ENCODE measurements at regions not wholly inside any gene's neighbourhood (a gene's known extent, or its start where the extent isn't known, plus 50 kb on each side); places are given as distances from the start of the nearest gene placed in this dataset.
"Not testable (repeated sequence)": the region's sequence is repeated elsewhere in the genome, so short reads cannot be mapped to it uniquely, and the experiment has no call there.

- no peak for DNase-seq
Measured at GRCh38 chr14:82635915-82636314, 1102.3 kb upstream of the SEL1L start.

GRCh38 chr14:82636426-82636825, 1102.8 kb upstream of the SEL1L start:
- DNase-seq = no peak

GRCh38 chr14:82641050-82641540, 1107.4 kb upstream of the SEL1L start:
- DNase-seq = no peak

- no peak for DNase-seq
Measured at GRCh38 chr14:82642425-82642824, 1108.8 kb upstream of the SEL1L start.

GRCh38 chr14:82647088-82647810, 1113.6 kb upstream of the SEL1L start:
- no peak for DNase-seq

GRCh38 chr14:82655770-82656169, 1122.1 kb upstream of the SEL1L start:
- DNase-seq = no peak

GRCh38 chr14:82657186-82657675, 1123.6 kb upstream of the SEL1L start:
- no peak for DNase-seq

- DNase-seq = no peak
Measured at GRCh38 chr14:82661258-82661657, 1127.6 kb upstream of the SEL1L start.

- no peak for DNase-seq
Measured at GRCh38 chr14:82667006-82667405, 1133.4 kb upstream of the SEL1L start.

- DNase-seq = no peak
Measured at GRCh38 chr14:82667501-82667900, 1133.8 kb upstream of the SEL1L start.

GRCh38 chr14:82676403-82676802, 1142.8 kb upstream of the SEL1L start:
- DNase-seq = no peak

GRCh38 chr14:82689948-82690347, 1156.3 kb upstream of the SEL1L start:
- DNase-seq = no peak

- not testable (repeated sequence) for DNase-seq
Measured at GRCh38 chr14:82691191-82691590, 1157.5 kb upstream of the SEL1L start.

- no peak for DNase-seq
Measured at GRCh38 chr14:82694820-82695219, 1161.2 kb upstream of the SEL1L start.

- no peak for DNase-seq
Measured at GRCh38 chr14:82704218-82704617, 1170.6 kb upstream of the SEL1L start.

- DNase-seq = no peak
Measured at GRCh38 chr14:82710267-82710841, 1176.7 kb upstream of the SEL1L start.

GRCh38 chr14:82719617-82720016, 1186.0 kb upstream of the SEL1L start:
- no peak for DNase-seq

- DNase-seq = no peak
Measured at GRCh38 chr14:82720431-82720830, 1186.8 kb upstream of the SEL1L start.

GRCh38 chr14:82720946-82721345, 1187.3 kb upstream of the SEL1L start:
- DNase-seq = no peak

- DNase-seq = no peak
Measured at GRCh38 chr14:82724316-82724715, 1190.7 kb upstream of the SEL1L start.

GRCh38 chr14:82725213-82725612, 1191.6 kb upstream of the SEL1L start:
- DNase-seq = no peak

GRCh38 chr14:82731526-82731925, 1197.9 kb upstream of the SEL1L start:
- DNase-seq = no peak

GRCh38 chr14:82740547-82740946, 1206.9 kb upstream of the SEL1L start:
- DNase-seq = no peak

- no peak for DNase-seq
Measured at GRCh38 chr14:82755476-82755875, 1221.8 kb upstream of the SEL1L start.

GRCh38 chr14:82755923-82756322, 1222.3 kb upstream of the SEL1L start:
- DNase-seq = no peak
